HG02759 (cell line): ENCODE measurements at regions not wholly inside any gene's neighbourhood (a gene's known extent, or its start where the extent isn't known, plus 50 kb on each side); places are given as distances from the start of the nearest gene placed in this dataset.
A peak's percentile ranks its signal among the peaks of the same experiment; 100 is the strongest.
"Not testable (repeated sequence)": the region's sequence is repeated elsewhere in the genome, so short reads cannot be mapped to it uniquely, and the experiment has no call there.

Source experiments
- ATAC-seq: cut with Tn5 transposase; IDR thresholded peaks from one replicate; pipeline ENCODE4 v1.9.1; 2021; ENCODE audit warnings: mild to moderate bottlenecking, moderate library complexity; ENCODE audit not compliant: unreplicated experiment

- peak; percentile 100 for ATAC-seq
These were observed 69.4 kb upstream of the EVL start for GRCh38 chr14:99995700-99996356.

- no peak for ATAC-seq
These were observed 68.2 kb upstream of the EVL start for GRCh38 chr14:99996951-99997571.

GRCh38 chr14:100000398-100000797 lies 64.8 kb upstream of the EVL start:
- not testable (repeated sequence) for ATAC-seq

- ATAC-seq, result no peak
These were observed 60.8 kb upstream of the EVL start for GRCh38 chr14:100004392-100004791.

- ATAC-seq, result no peak
These were observed 58.0 kb upstream of the EVL start for GRCh38 chr14:100007254-100007653.

- ATAC-seq, result not testable (repeated sequence)
These were observed 55.4 kb upstream of the EVL start for GRCh38 chr14:100009802-100010201.

- ATAC-seq, result no peak
These were observed 54.5 kb upstream of the EVL start for GRCh38 chr14:100010679-100011078.

- no peak for ATAC-seq
These were observed 53.4 kb upstream of the EVL start for GRCh38 chr14:100011628-100012325.

- no peak for ATAC-seq
These were observed 52.5 kb upstream of the EVL start for GRCh38 chr14:100012478-100013327.

- ATAC-seq, result peak; percentile 84
These were observed 50.0 kb upstream of the EVL start for GRCh38 chr14:100015251-100015655.
